Left renal cortex interstitium (tissue), 4 donors: ENCODE measurements at regions not wholly inside any gene's neighbourhood (a gene's known extent, or its start where the extent isn't known, plus 50 kb on each side); places are given as distances from the start of the nearest gene placed in this dataset.
"Not testable (repeated sequence)": the region's sequence is repeated elsewhere in the genome, so short reads cannot be mapped to it uniquely, and the experiment has no call there.

Source experiments
- DNase-seq, 4 donors: peaks; one replicate each; pipeline ENCODE4 v3.0.0-alpha.2; 2013; ENCODE audit warnings: low read depth in 4 of 4, low spot score in 2 of 4, missing footprints in 1 of 4

GRCh38 chr3:103554451-103554850, 1119.6 kb downstream of the ZPLD1 start:
- peak in 1 of 4 donors; percentile 15 for DNase-seq

GRCh38 chr3:103564116-103564515, 1129.3 kb downstream of the ZPLD1 start:
- DNase-seq, result not testable (repeated sequence)

GRCh38 chr3:103585809-103586208, 1151.0 kb downstream of the ZPLD1 start:
- no peak for DNase-seq

GRCh38 chr3:103589770-103590169, 1155.0 kb downstream of the ZPLD1 start:
- DNase-seq, result no peak

GRCh38 chr3:103600844-103601243, 1166.0 kb downstream of the ZPLD1 start:
- DNase-seq, result no peak

- no peak for DNase-seq
Measured at GRCh38 chr3:103601666-103602065, 1166.9 kb downstream of the ZPLD1 start.

GRCh38 chr3:103609472-103609871, 1174.7 kb downstream of the ZPLD1 start:
- DNase-seq, result no peak

GRCh38 chr3:103613397-103614156, 1178.8 kb downstream of the ZPLD1 start:
- DNase-seq, result no peak

GRCh38 chr3:103614719-103615118, 1179.9 kb downstream of the ZPLD1 start:
- DNase-seq, result no peak

GRCh38 chr3:103617961-103618360, 1183.1 kb downstream of the ZPLD1 start:
- no peak for DNase-seq

- no peak for DNase-seq
Measured at GRCh38 chr3:103624271-103624670, 1189.5 kb downstream of the ZPLD1 start.

- DNase-seq, result no peak
Measured at GRCh38 chr3:103629391-103629790, 1194.6 kb downstream of the ZPLD1 start.

GRCh38 chr3:103644450-103644849, 1209.6 kb downstream of the ZPLD1 start:
- DNase-seq, result no peak

GRCh38 chr3:103653996-103654395, 1219.2 kb downstream of the ZPLD1 start:
- no peak for DNase-seq

GRCh38 chr3:103657756-103658155, 1222.9 kb downstream of the ZPLD1 start:
- no peak for DNase-seq

GRCh38 chr3:103660810-103661209, 1226.0 kb downstream of the ZPLD1 start:
- no peak for DNase-seq

- no peak for DNase-seq
Measured at GRCh38 chr3:103662591-103662990, 1227.8 kb downstream of the ZPLD1 start.

- DNase-seq, result no peak
Measured at GRCh38 chr3:103672346-103672745, 1237.5 kb downstream of the ZPLD1 start.

- no peak for DNase-seq
Measured at GRCh38 chr3:103684904-103685303, 1250.1 kb downstream of the ZPLD1 start.

GRCh38 chr3:103685939-103686338, 1251.1 kb downstream of the ZPLD1 start:
- DNase-seq, result no peak

GRCh38 chr3:103690536-103690935, 1255.7 kb downstream of the ZPLD1 start:
- no peak for DNase-seq

GRCh38 chr3:103693831-103694230, 1259.0 kb downstream of the ZPLD1 start:
- no peak for DNase-seq

GRCh38 chr3:103698646-103699045, 1263.8 kb downstream of the ZPLD1 start:
- no peak for DNase-seq
